OCI-LY7 (cell line): ENCODE measurements at regions not wholly inside any gene's neighbourhood (a gene's known extent, or its start where the extent isn't known, plus 50 kb on each side); places are given as distances from the start of the nearest gene placed in this dataset.

Experiments
- BruUV-seq: library from RNA; stranded (reverse); fragments of 400-500 nt; replicated peaks from 2 replicates; lab custom pipeline; 2021; lab: Mats Ljungman, UMichigan
- CTCF ChIA-PET: fragments of 300-600 bp; sonication (Branson Sonifier 250); formaldehyde crosslinking; loops from one replicate; lab custom pipeline; 2022; ENCODE audit warnings: antibody characterized with exemption; ENCODE audit not compliant: unreplicated experiment; lab: Charles Lee
- POLR2A ChIA-PET: fragments of 300-600 bp; sonication (Branson Sonifier 250); formaldehyde crosslinking; loops from one replicate; lab custom pipeline; 2022; ENCODE audit warnings: antibody characterized with exemption; lab: Charles Lee
- DNase-seq: peaks from one replicate; pipeline ENCODE4 v3.0.0-alpha.2; 2015; ENCODE audit warnings: low spot score
- H2AFZ ChIP-seq: fragments of 200-600 bp; sonication (generic), shearing (Covaris generic); 2 replicates; pipeline ENCODE4 v1.6.1; 2014; ENCODE audit warnings: mild to moderate bottlenecking, antibody characterized with exemption, low read length, moderate library complexity
- H3K27ac ChIP-seq: fragments of 200-600 bp; sonication (generic); 2 replicates; pipeline ENCODE4 v1.5.1; 2014; ENCODE audit warnings: mixed run types, low read depth, mild to moderate bottlenecking, moderate library complexity, low read length, inconsistent platforms; ENCODE audit not compliant: poor library complexity, severe bottlenecking
- H3K36me3 ChIP-seq: fragments of 200-600 bp; sonication (generic); 2 replicates; pipeline ENCODE4 v1.6.1; 2014; ENCODE audit warnings: mild to moderate bottlenecking, antibody characterized with exemption, low read length, moderate library complexity, mixed read lengths; ENCODE audit not compliant: insufficient read depth
- H3K4me1 ChIP-seq: fragments of 200-600 bp; sonication (generic); 2 replicates; pipeline ENCODE4 v1.5.1; 2014; ENCODE audit warnings: mild to moderate bottlenecking, low read length; ENCODE audit not compliant: insufficient read depth, poor library complexity, severe bottlenecking
- H3K4me2 ChIP-seq: fragments of 200-600 bp; sonication (generic); 2 replicates; pipeline ENCODE4 v1.6.1; 2014; ENCODE audit warnings: mild to moderate bottlenecking, low read length
- H3K4me3 ChIP-seq: fragments of 200-600 bp; sonication (generic); 2 replicates; pipeline ENCODE4 v1.5.1; 2014; ENCODE audit warnings: mild to moderate bottlenecking, low read depth, low read length; ENCODE audit not compliant: poor library complexity, severe bottlenecking
- H3K79me2 ChIP-seq: fragments of 200-600 bp; sonication (generic); 2 replicates; pipeline ENCODE4 v1.6.1; 2016; ENCODE audit warnings: low read depth, mild to moderate bottlenecking, low read length, moderate library complexity, mixed read lengths; ENCODE audit not compliant: insufficient read depth
- H3K9me2 ChIP-seq: fragments of 200-600 bp; sonication (generic); 2 replicates; pipeline ENCODE4 v1.6.1; 2016; ENCODE audit warnings: mild to moderate bottlenecking, low read length, mixed read lengths; ENCODE audit not compliant: insufficient read depth
- H3K9me3 ChIP-seq: fragments of 200-600 bp; sonication (generic); 2 replicates; pipeline ENCODE4 v1.6.1; 2014; ENCODE audit warnings: mild to moderate bottlenecking, mixed run types, low read length, mixed read lengths
- H4K20me1 ChIP-seq: fragments of 200-600 bp; sonication (generic); 2 replicates; pipeline ENCODE4 v1.6.1; 2014; ENCODE audit warnings: mild to moderate bottlenecking, antibody characterized with exemption, low read length, moderate library complexity, mixed read lengths; ENCODE audit not compliant: insufficient read depth
- CTCF ChIP-seq: fragments of 200-600 bp; sonication (generic); conservative IDR thresholded peaks from 2 replicates; pipeline ENCODE4 v1.5.1; 2014; ENCODE audit warnings: mild to moderate bottlenecking, antibody characterized with exemption, low read length, moderate library complexity, mixed read lengths
- EZH2phosphoT487 ChIP-seq: fragments of 200-600 bp; sonication (generic); IDR thresholded peaks from 2 replicates; pipeline ENCODE4 v1.6.1; 2018; ENCODE audit warnings: low read depth, borderline replicate concordance, mild to moderate bottlenecking, mixed run types, antibody characterized with exemption, low read length, moderate library complexity, mixed read lengths
- intact Hi-C: fragments of 100-400 bp; cut with micrococcal nuclease; formaldehyde crosslinking; loops from one replicate; pipeline ENCODE4 v1.10.0; 2022; ENCODE audit not compliant: unreplicated experiment

GRCh38 chr5:67363180-67363709 is 166.6 kb upstream of the CD180 start:
- Histone ChIP-seq H3K79me2 (no peaks in the 10 kb centered on the region), H3K4me2 (no peak overlapping the region), H3K4me1 (no peaks in the 10 kb centered on the region), H3K36me3 (no peaks in the 10 kb centered on the region), H3K4me3 (no peak overlapping the region), H4K20me1 (no peaks in the 10 kb centered on the region), H3K27ac (no peak overlapping the region), H3K9me2 (no peaks in the 10 kb centered on the region), H3K9me3 (no peaks in the 10 kb centered on the region), H2AFZ (no peak overlapping the region)
- POLR2A ChIA-PET = no interaction called here
- intact Hi-C loops = no loop called here
- TF ChIP-seq EZH2phosphoT487 (no peak), CTCF (no peak)
- CTCF ChIA-PET = no interaction called here
- no TSS peak for BruUV-seq
- DNase-seq = no peak

GRCh38 chr5:67361932-67362729 is 165.5 kb upstream of the CD180 start:
- Histone ChIP-seq H4K20me1 (no peaks in the 10 kb centered on the region), H3K4me2 (no peak overlapping the region), H3K79me2 (no peaks in the 10 kb centered on the region), H3K27ac (no peak overlapping the region), H2AFZ (no peak overlapping the region), H3K36me3 (no peaks in the 10 kb centered on the region), H3K4me3 (no peak overlapping the region), H3K9me2 (no peaks in the 10 kb centered on the region), H3K9me3 (no peaks in the 10 kb centered on the region), H3K4me1 (no peaks in the 10 kb centered on the region)
- intact Hi-C loops = no loop called here
- no TSS peak for BruUV-seq
- no peak for DNase-seq
- ChIA-PET CTCF (no interaction called here), POLR2A (interaction anchor here (1.0 kb wide), 1 partner anchor 18 kb away, joined by 3 read pairs; no protein-coding TSS in a partner anchor)
- TF ChIP-seq CTCF (no peak), EZH2phosphoT487 (no peak)

- ChIA-PET POLR2A (interaction anchor here (1.5 kb wide), 1 partner anchor 8 kb away, joined by 3 read pairs; no protein-coding TSS in a partner anchor), CTCF (no interaction called here)
- Histone ChIP-seq H3K4me2 (no peak overlapping the region), H4K20me1 (no peaks in the 10 kb centered on the region), H3K4me1 (no peaks in the 10 kb centered on the region), H3K4me3 (no peak overlapping the region), H3K9me2 (no peaks in the 10 kb centered on the region), H3K79me2 (no peaks in the 10 kb centered on the region), H3K9me3 (no peaks in the 10 kb centered on the region), H2AFZ (no peak overlapping the region), H3K36me3 (no peaks in the 10 kb centered on the region), H3K27ac (no peak overlapping the region)
- BruUV-seq = no TSS peak
- DNase-seq = no peak
- intact Hi-C loops = no loop called here
- TF ChIP-seq EZH2phosphoT487 (no peak), CTCF (no peak)
These were observed 163.4 kb upstream of the CD180 start for GRCh38 chr5:67360047-67360446.
